ENCODE measurements at regions not wholly inside any gene's neighbourhood (a gene's known extent, or its start where the extent isn't known, plus 50 kb on each side); places are given as distances from the start of the nearest gene placed in this dataset.

GRCh38 chr16:25570131-25570530 lies 121.6 kb upstream of the HS3ST4 start:
- Histone ChIP-seq H3K36me3 (ENCODE audit: control insufficient read depth in 2 of 2, extremely low read depth in 1 of 2, insufficient read depth in 2 of 2, low read length in 2 of 2) (no peaks in the 10 kb centered on the region), H3K9me1 (replicated peaks; ENCODE audit: control insufficient read depth, extremely low read depth, insufficient read depth, low read length) (no peaks in the 10 kb centered on the region), H3K9me3 (replicated peaks; ENCODE audit: control insufficient read depth, insufficient read depth, low read length) (peaks cover 2% of the 10 kb centered on the region), H2AFZ (ENCODE audit: low read depth, low read length) (no peak overlapping the region), H3K9ac (replicated peaks; ENCODE audit: extremely low read depth, insufficient read depth, low read length) (no peak overlapping the region), H3K4me1 (ENCODE audit: control insufficient read depth, extremely low read depth, insufficient read depth, low read length) (no peaks in the 10 kb centered on the region), H3K4me2 (ENCODE audit: insufficient read depth, low read length) (no peak overlapping the region), H3K79me2 (ENCODE audit: control insufficient read depth, insufficient read depth, low read length) (no peaks in the 10 kb centered on the region), H3K27ac (ENCODE audit: insufficient read depth, low read depth, low read length) (no peak overlapping the region), H4K20me1 (replicated peaks; ENCODE audit: control insufficient read depth, extremely low read depth, insufficient read depth, low read length) (no peaks in the 10 kb centered on the region), H3K4me3 (replicated peaks in 1 of 3; ENCODE audit: insufficient read depth in 1 of 3, low read depth in 1 of 3, low read length in 3 of 3) (no peak overlapping the region), H3K27me3 (ENCODE audit: control insufficient read depth in 2 of 2, insufficient read depth in 2 of 2, low read length in 2 of 2) (no peaks in the 10 kb centered on the region)
- dilution Hi-C loops (cut with MboI; ENCODE audit: extremely low pct_ligation_motif_present, low sequenced_read_pairs) (no loop called here), intact Hi-C loops (cut with micrococcal nuclease) (no loop called here)
- FAIRE-seq (no peak), DNase-seq (ENCODE audit: low read depth, low spot score) (no peak)
- no peak for TF ChIP-seq EZH2 (IDR thresholded peaks at IDR 0.05; ENCODE audit: borderline replicate concordance, low read depth, low read length, severe bottlenecking)
- TF ChIP-seq MAX (IDR thresholded peaks at IDR 0.05; ENCODE audit: insufficient read depth, insufficient read length), result no peak
- no peak for TF ChIP-seq POLR2AphosphoS5 (IDR thresholded peaks at IDR 0.05; ENCODE audit: insufficient read depth, low read depth, low read length)
- no peak for TF ChIP-seq POLR2A (IDR thresholded peaks at IDR 0.05; ENCODE audit: low read depth, low read length)
- no peak for TF ChIP-seq JUN (IDR thresholded peaks at IDR 0.05; ENCODE audit: borderline replicate concordance, insufficient read depth, insufficient read length, low read depth)
- no peak for TF ChIP-seq CTCF (IDR thresholded peaks at IDR 0.05; ENCODE audit: extremely low read depth in 1 of 2, insufficient read depth in 1 of 2, low read depth in 1 of 2, low read length in 2 of 2)
- no peak for TF ChIP-seq MYC (IDR thresholded peaks at IDR 0.05; ENCODE audit: low read depth, low read length)
- TF ChIP-seq FOS (IDR thresholded peaks at IDR 0.05; ENCODE audit: borderline replicate concordance, insufficient read depth, low read length), result no peak
- no peak for TF ChIP-seq GATA2 (IDR thresholded peaks at IDR 0.05; ENCODE audit: insufficient read depth, insufficient read length, low read depth, low read length)
- CTCF ChIA-PET, result no interaction called here
- POLR2A ChIA-PET, result no interaction called here
- BruUV-seq (replicated peaks), result no TSS peak
